ENCODE measurements at regions not wholly inside any gene's neighbourhood (a gene's known extent, or its start where the extent isn't known, plus 50 kb on each side); places are given as distances from the start of the nearest gene placed in this dataset.
"Not testable (repeated sequence)": the region's sequence is repeated elsewhere in the genome, so short reads cannot be mapped to it uniquely, and the experiment has no call there.

DNA sequence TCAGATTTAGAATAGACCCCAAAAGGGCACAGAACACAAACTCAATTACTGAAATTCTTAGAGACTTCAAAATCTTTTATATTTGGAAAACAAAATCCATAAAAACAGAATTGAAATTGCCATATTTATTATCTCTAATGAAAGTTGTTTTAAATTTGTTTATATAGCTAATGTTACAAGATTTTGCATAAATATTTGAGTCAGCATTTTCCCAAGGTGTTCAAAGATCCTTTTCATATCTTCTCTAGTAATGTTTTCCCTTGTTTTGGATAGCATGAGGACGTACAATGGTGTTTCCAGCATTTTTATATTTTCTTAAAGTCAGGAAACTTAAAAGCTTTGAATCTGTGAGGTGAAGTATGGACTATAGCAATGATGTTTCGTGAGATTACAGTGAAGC, 235.2 kb upstream of the EPHA7 start:
- TF ChIP-seq ZNF274 (IDR thresholded peaks at IDR 0.05; ENCODE audit: low read depth, low read length) (no peak), SUZ12 (IDR thresholded peaks at IDR 0.05; ENCODE audit: extremely low read depth, insufficient read depth, insufficient read length) (no peak), YY1 (IDR thresholded peaks at IDR 0.05; ENCODE audit: insufficient read depth, insufficient read length) (no peak)
- no peak for DNase-seq (ENCODE audit: low read depth, low spot score)
- no peaks in the 10 kb centered on the region for H3K9me3 ChIP-seq (ENCODE audit: insufficient read depth, low read length)
- no peaks in the 10 kb centered on the region for H3K36me3 ChIP-seq (ENCODE audit: insufficient read depth, insufficient read length, low read length)
- H3K9ac ChIP-seq (ENCODE audit: insufficient read length, low read depth): no peak overlapping the region
- no peaks in the 10 kb centered on the region for H3K27me3 ChIP-seq (ENCODE audit: insufficient read depth, insufficient read length)
- H3K4me3 ChIP-seq (ENCODE audit: insufficient read length, low read depth): no peak overlapping the region
- no peaks in the 10 kb centered on the region for H3K4me1 ChIP-seq (ENCODE audit: insufficient read depth, insufficient read length)

DNA sequence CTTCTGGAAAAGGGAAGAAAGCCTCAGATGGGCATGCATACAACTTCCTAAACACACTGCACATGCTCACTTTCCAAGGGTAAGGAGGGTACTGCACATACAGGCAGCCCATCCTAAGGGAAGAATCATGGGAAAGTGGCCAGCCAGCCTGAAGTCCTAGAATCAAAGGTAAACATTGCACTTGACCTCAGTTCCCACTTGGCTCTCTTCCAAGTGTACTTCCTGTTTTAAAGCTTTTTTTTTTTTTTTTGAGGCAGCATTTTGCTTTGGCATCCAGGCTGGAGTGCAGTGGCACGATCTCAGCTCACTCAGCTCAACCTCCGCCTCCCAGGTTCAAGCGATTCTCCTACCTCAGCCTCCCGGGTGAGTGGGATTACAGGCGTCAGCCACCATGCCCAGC, 225.3 kb upstream of the EPHA7 start:
- Histone ChIP-seq H3K9ac (ENCODE audit: insufficient read length, low read depth) (no peak overlapping the region), H3K9me3 (ENCODE audit: insufficient read depth, low read length) (no peaks in the 10 kb centered on the region), H3K4me1 (ENCODE audit: insufficient read depth, insufficient read length) (no peaks in the 10 kb centered on the region), H3K27me3 (ENCODE audit: insufficient read depth, insufficient read length) (no peaks in the 10 kb centered on the region), H3K36me3 (ENCODE audit: insufficient read depth, insufficient read length, low read length) (no peaks in the 10 kb centered on the region), H3K4me3 (ENCODE audit: insufficient read length, low read depth) (no peak overlapping the region)
- TF ChIP-seq ZNF274 (IDR thresholded peaks at IDR 0.05; ENCODE audit: low read depth, low read length): no peak
- TF ChIP-seq YY1 (IDR thresholded peaks at IDR 0.05; ENCODE audit: insufficient read depth, insufficient read length): no peak
- no peak for TF ChIP-seq SUZ12 (IDR thresholded peaks at IDR 0.05; ENCODE audit: extremely low read depth, insufficient read depth, insufficient read length)
- DNase-seq (ENCODE audit: low read depth, low spot score): no peak

DNA sequence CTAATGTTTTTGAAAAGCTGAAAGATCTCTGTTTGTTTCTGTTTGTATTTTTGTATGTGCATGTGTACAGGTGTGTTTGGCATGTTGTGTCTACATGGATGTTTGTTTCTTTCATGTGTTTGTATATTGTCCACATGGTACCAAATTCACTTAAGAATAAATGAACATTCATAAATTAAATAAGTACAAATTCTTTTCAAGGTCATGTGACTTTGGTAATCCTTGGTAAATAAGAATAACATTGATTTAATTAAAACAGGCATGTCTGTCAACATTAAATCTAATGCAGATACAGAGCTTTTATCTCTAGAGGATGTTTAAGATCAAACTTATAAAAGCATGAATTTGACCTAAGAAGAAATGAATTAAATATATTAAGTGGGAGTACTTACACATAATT, 219.8 kb upstream of the EPHA7 start:
- no peak for DNase-seq (ENCODE audit: low read depth, low spot score)
- Histone ChIP-seq H3K4me1 (ENCODE audit: insufficient read depth, insufficient read length) (no peaks in the 10 kb centered on the region), H3K9me3 (ENCODE audit: insufficient read depth, low read length) (no peaks in the 10 kb centered on the region), H3K36me3 (ENCODE audit: insufficient read depth, insufficient read length, low read length) (no peaks in the 10 kb centered on the region), H3K4me3 (ENCODE audit: insufficient read length, low read depth) (no peak overlapping the region), H3K9ac (ENCODE audit: insufficient read length, low read depth) (no peak overlapping the region), H3K27me3 (ENCODE audit: insufficient read depth, insufficient read length) (no peaks in the 10 kb centered on the region)
- TF ChIP-seq SUZ12 (IDR thresholded peaks at IDR 0.05; ENCODE audit: extremely low read depth, insufficient read depth, insufficient read length) (no peak), ZNF274 (IDR thresholded peaks at IDR 0.05; ENCODE audit: low read depth, low read length) (no peak)

DNA sequence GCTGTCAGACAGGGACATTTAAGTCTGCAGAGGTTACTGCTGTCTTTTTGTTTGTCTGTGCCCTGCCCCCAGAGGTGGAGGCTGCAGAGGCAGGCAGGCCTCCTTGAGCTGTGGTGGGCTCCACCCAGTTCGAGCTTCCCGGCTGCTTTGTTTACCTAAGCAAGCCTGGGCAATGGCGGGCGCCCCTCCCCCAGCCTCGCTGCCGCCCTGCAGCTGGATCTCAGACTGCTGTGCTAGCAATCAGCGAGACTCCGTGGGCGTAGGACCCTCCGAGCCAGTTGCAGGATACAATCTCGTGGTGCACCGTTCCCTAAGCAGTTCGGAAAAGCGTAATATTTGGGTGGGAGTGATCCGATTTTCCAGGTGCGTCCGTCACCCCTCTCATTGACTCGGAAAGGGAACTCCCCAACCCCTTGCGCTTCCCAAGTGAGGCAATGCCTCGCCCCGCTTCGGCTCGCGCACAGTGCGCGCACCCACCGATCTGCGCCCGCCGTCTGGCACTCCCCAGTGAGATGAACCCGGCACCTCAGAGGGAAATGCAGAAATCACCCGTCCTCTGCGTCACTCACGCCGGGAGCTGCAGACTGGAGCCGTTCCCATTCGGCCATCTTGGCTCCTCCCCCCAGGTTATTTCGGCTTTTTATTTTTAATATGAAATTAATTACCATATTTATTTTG, 217.8 kb upstream of the EPHA7 start:
- not testable (repeated sequence) for DNase-seq (ENCODE audit: low read depth, low spot score); H3K9ac ChIP-seq (ENCODE audit: insufficient read length, low read depth)

DNA sequence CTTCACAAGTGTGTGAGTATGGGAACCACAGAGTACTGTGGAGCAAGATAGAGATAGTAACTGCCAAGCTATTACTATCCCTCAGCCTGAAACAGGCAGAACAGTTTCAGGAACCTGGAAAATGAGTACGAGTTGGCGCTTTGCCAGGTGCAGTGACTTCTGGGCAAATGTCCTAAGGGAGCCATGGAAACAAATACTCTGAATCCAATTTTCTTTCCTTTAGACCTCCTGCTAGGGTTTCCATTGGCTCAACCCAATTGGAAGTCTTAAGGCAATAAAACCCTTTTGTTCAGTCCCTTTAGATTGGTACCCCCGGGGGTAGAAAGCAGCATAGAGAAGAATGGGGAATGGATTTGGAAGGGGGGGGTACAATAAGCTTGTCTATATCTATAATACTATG, 205.0 kb upstream of the EPHA7 start:
- DNase-seq (ENCODE audit: low read depth, low spot score): no peak
- TF ChIP-seq YY1 (IDR thresholded peaks at IDR 0.05; ENCODE audit: insufficient read depth, insufficient read length): no peak
- no peak for TF ChIP-seq ZNF274 (IDR thresholded peaks at IDR 0.05; ENCODE audit: low read depth, low read length)
- TF ChIP-seq SUZ12 (IDR thresholded peaks at IDR 0.05; ENCODE audit: extremely low read depth, insufficient read depth, insufficient read length): no peak
- no peak overlapping the region for H3K9ac ChIP-seq (ENCODE audit: insufficient read length, low read depth)
- no peaks in the 10 kb centered on the region for H3K27me3 ChIP-seq (ENCODE audit: insufficient read depth, insufficient read length)
- no peaks in the 10 kb centered on the region for H3K9me3 ChIP-seq (ENCODE audit: insufficient read depth, low read length)
- H3K4me3 ChIP-seq (ENCODE audit: insufficient read length, low read depth): no peak overlapping the region
- H3K36me3 ChIP-seq (ENCODE audit: insufficient read depth, insufficient read length, low read length): no peaks in the 10 kb centered on the region
- H3K4me1 ChIP-seq (ENCODE audit: insufficient read depth, insufficient read length): no peaks in the 10 kb centered on the region

More for the DNA sequence above, 217.8 kb upstream of the EPHA7 start:
- not testable (repeated sequence) for H3K27me3 ChIP-seq (ENCODE audit: insufficient read depth, insufficient read length); H3K4me1 ChIP-seq (ENCODE audit: insufficient read depth, insufficient read length); H3K9me3 ChIP-seq (ENCODE audit: insufficient read depth, low read length); H3K36me3 ChIP-seq (ENCODE audit: insufficient read depth, insufficient read length, low read length)
- H3K4me3 ChIP-seq (ENCODE audit: insufficient read length, low read depth): peak overlapping the region; percentile 11

DNA sequence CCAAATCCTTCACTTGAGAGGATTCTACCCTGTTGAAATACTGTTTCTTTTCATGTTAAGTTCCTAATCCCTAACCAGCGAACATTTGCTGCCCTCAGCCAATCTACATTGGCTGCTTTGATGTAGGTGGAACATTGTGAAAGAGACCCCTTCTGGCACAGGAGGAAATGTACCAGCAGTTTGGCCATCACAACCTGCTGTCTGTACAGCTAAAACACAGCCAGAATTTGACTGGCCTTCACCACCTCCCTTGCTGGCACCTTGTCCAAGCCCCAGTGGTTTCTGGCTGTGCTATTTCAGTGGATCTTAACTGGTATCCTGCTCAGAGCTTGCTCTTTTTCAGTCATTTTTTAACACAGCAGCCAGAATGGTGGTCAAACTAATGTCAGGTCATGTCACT, 202.1 kb upstream of the EPHA7 start:
- Histone ChIP-seq H3K4me1 (ENCODE audit: insufficient read depth, insufficient read length) (no peaks in the 10 kb centered on the region), H3K4me3 (ENCODE audit: insufficient read length, low read depth) (no peak overlapping the region), H3K9ac (ENCODE audit: insufficient read length, low read depth) (no peak overlapping the region), H3K9me3 (ENCODE audit: insufficient read depth, low read length) (no peaks in the 10 kb centered on the region), H3K36me3 (ENCODE audit: insufficient read depth, insufficient read length, low read length) (no peaks in the 10 kb centered on the region), H3K27me3 (ENCODE audit: insufficient read depth, insufficient read length) (no peaks in the 10 kb centered on the region)
- no peak for DNase-seq (ENCODE audit: low read depth, low spot score)
- TF ChIP-seq ZNF274 (IDR thresholded peaks at IDR 0.05; ENCODE audit: low read depth, low read length) (no peak), SUZ12 (IDR thresholded peaks at IDR 0.05; ENCODE audit: extremely low read depth, insufficient read depth, insufficient read length) (no peak), YY1 (IDR thresholded peaks at IDR 0.05; ENCODE audit: insufficient read depth, insufficient read length) (no peak)

DNA sequence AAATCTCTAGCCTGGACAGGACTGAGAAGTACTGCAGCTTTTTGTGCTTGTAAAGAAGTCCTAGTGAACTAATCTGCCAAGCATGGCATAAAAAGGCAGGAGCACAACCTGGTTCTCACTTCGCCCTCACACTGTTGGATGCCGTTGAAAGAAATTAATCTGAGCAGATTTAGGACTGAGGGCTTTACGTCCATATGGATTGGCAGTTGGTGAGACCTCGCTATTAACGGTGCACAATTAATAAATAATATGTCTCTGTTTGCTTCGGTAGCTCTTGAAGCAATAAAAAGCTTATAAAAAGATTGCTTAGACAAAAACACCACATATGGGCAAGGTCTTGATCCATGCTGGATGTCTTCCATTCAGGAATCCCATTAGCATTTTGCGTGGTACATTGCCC, 185.6 kb upstream of the EPHA7 start:
- DNase-seq (ENCODE audit: low read depth, low spot score): no peak
- no peak overlapping the region for H3K4me3 ChIP-seq (ENCODE audit: insufficient read length, low read depth)
- TF ChIP-seq ZNF274 (IDR thresholded peaks at IDR 0.05; ENCODE audit: low read depth, low read length) (no peak), SUZ12 (IDR thresholded peaks at IDR 0.05; ENCODE audit: extremely low read depth, insufficient read depth, insufficient read length) (no peak), YY1 (IDR thresholded peaks at IDR 0.05; ENCODE audit: insufficient read depth, insufficient read length) (no peak)
- no peak overlapping the region for H3K9ac ChIP-seq (ENCODE audit: insufficient read length, low read depth)
- H3K36me3 ChIP-seq (ENCODE audit: insufficient read depth, insufficient read length, low read length): no peaks in the 10 kb centered on the region
- no peaks in the 10 kb centered on the region for H3K27me3 ChIP-seq (ENCODE audit: insufficient read depth, insufficient read length)
- no peaks in the 10 kb centered on the region for H3K4me1 ChIP-seq (ENCODE audit: insufficient read depth, insufficient read length)
- no peaks in the 10 kb centered on the region for H3K9me3 ChIP-seq (ENCODE audit: insufficient read depth, low read length)

DNA sequence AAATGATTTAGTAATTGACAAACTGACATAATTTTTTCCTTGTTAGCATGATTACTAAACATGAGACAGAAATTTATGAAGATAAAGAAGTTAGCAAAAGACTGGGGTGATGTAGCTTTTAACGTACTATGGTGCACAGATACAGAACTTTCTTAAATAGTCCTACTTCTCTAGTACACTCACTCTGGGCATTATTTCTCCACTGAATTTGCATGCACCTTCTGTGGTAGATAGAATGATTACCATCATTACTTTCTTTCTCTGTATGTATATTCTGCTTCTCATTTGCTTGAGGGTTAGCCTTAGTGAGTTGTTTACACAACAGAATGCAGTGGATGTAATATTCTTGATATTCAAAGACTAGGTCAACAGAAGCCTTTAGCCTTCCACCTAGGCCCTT, 173.1 kb upstream of the EPHA7 start:
- Histone ChIP-seq H3K9me3 (ENCODE audit: insufficient read depth, low read length) (no peaks in the 10 kb centered on the region), H3K9ac (ENCODE audit: insufficient read length, low read depth) (no peak overlapping the region), H3K4me1 (ENCODE audit: insufficient read depth, insufficient read length) (no peaks in the 10 kb centered on the region), H3K4me3 (ENCODE audit: insufficient read length, low read depth) (no peak overlapping the region), H3K36me3 (ENCODE audit: insufficient read depth, insufficient read length, low read length) (no peaks in the 10 kb centered on the region), H3K27me3 (ENCODE audit: insufficient read depth, insufficient read length) (no peaks in the 10 kb centered on the region)
- DNase-seq (ENCODE audit: low read depth, low spot score): no peak
- no peak for TF ChIP-seq SUZ12 (IDR thresholded peaks at IDR 0.05; ENCODE audit: extremely low read depth, insufficient read depth, insufficient read length)

All from NT2/D1 (cell line).